Liver (tissue), 8 donors: ENCODE measurements at regions not wholly inside any gene's neighbourhood (a gene's known extent, or its start where the extent isn't known, plus 50 kb on each side); places are given as distances from the start of the nearest gene placed in this dataset.

Experiments
- DNase-seq: peaks from one replicate; pipeline ENCODE4 v3.0.0-alpha.2; 2017; ENCODE audit warnings: low spot score
- H3K27ac ChIP-seq, 2 donors: one replicate each; pipeline ENCODE4 v1.7.0; 2013; ENCODE audit warnings: inconsistent platforms in 2 of 2, low read length in 2 of 2, control low read depth in 1 of 2, low read depth in 1 of 2, mild to moderate bottlenecking in 1 of 2
- H3K27me3 ChIP-seq, 4 donors: one replicate each; pipeline versions ENCODE4 v1.6.1 to v1.7.0; 2013; ENCODE audit warnings: low read length in 3 of 4, inconsistent platforms in 1 of 4, mild to moderate bottlenecking in 1 of 4, moderate library complexity in 1 of 4; ENCODE audit not compliant: control insufficient read depth in 4 of 4, insufficient read depth in 4 of 4
- H3K36me3 ChIP-seq, 4 donors: one replicate each; pipeline versions ENCODE4 v1.6.1 to v1.7.0; 2013; ENCODE audit warnings: low read length in 3 of 4, mild to moderate bottlenecking in 3 of 4, low read depth in 1 of 4, moderate library complexity in 1 of 4; ENCODE audit not compliant: control insufficient read depth in 4 of 4, insufficient read depth in 3 of 4
- H3K4me1 ChIP-seq, 4 donors: one replicate each; pipeline versions ENCODE4 v1.6.1 to v1.7.0; 2013; ENCODE audit warnings: low read length in 3 of 4, mild to moderate bottlenecking in 3 of 4, moderate library complexity in 1 of 4; ENCODE audit not compliant: control insufficient read depth in 4 of 4, insufficient read depth in 4 of 4
- H3K4me3 ChIP-seq, 3 donors: one replicate each; pipeline versions ENCODE4 v1.6.1 to v1.7.0; 2013; ENCODE audit warnings: low read length in 3 of 3, control low read depth in 1 of 3, low read depth in 1 of 3, mild to moderate bottlenecking in 1 of 3
- H3K9ac ChIP-seq, 2 donors: one replicate each; pipeline ENCODE4 v1.7.0; 2013; ENCODE audit warnings: low read length in 2 of 2, mild to moderate bottlenecking in 2 of 2, moderate library complexity in 2 of 2, control low read depth in 1 of 2, low read depth in 1 of 2
- H3K9me3 ChIP-seq, 4 donors: one replicate each; pipeline versions ENCODE4 v1.6.1 to v1.7.0; 2013; ENCODE audit warnings: low read length in 3 of 4; ENCODE audit not compliant: control insufficient read depth in 4 of 4
- EGR1 ChIP-seq, 2 donors: IDR thresholded peaks; 2 replicates each; pipeline ENCODE4 v1.6.1; 2016 to 2018; ENCODE audit warnings: antibody characterized with exemption in 2 of 2, low read depth in 2 of 2
- FOXA1 ChIP-seq: IDR thresholded peaks from 2 replicates; pipeline ENCODE4 v1.6.1; 2016; ENCODE audit warnings: antibody characterized with exemption
- FOXA2 ChIP-seq: IDR thresholded peaks from 2 replicates; pipeline ENCODE4 v1.6.1; 2016; ENCODE audit warnings: antibody characterized with exemption
- GABPA ChIP-seq, 2 donors: IDR thresholded peaks in 1 of 2; conservative IDR thresholded peaks in 1 of 2; 2 replicates each; pipeline ENCODE4 v1.6.1; 2016; ENCODE audit warnings: antibody characterized with exemption in 2 of 2, mild to moderate bottlenecking in 1 of 2, moderate library complexity in 1 of 2
- HNF4A ChIP-seq, 2 donors: conservative IDR thresholded peaks; 2 replicates each; pipeline ENCODE4 v1.6.1; 2016; ENCODE audit warnings: antibody characterized with exemption in 2 of 2, mild to moderate bottlenecking in 2 of 2
- HNF4G ChIP-seq: IDR thresholded peaks from 2 replicates; pipeline ENCODE4 v1.6.1; 2016; ENCODE audit warnings: antibody characterized with exemption
- JUND ChIP-seq, 2 donors: IDR thresholded peaks; 2 replicates each; pipeline ENCODE4 v1.6.1; 2016; ENCODE audit warnings: antibody characterized with exemption in 2 of 2
- NR2F2 ChIP-seq: IDR thresholded peaks from 2 replicates; pipeline ENCODE4 v1.6.1; 2016; ENCODE audit warnings: antibody characterized with exemption
- RAD21 ChIP-seq, 2 donors: IDR thresholded peaks; 2 replicates each; pipeline ENCODE4 v1.6.1; 2016; ENCODE audit warnings: antibody characterized with exemption in 2 of 2, mild to moderate bottlenecking in 2 of 2
- REST ChIP-seq: IDR thresholded peaks from 2 replicates; pipeline ENCODE4 v1.6.1; 2016; ENCODE audit warnings: antibody characterized with exemption, mild to moderate bottlenecking
- RXRA ChIP-seq, 2 donors: IDR thresholded peaks; 2 replicates each; pipeline ENCODE4 v1.6.1; 2017 to 2018; ENCODE audit warnings: antibody characterized with exemption in 2 of 2, mild to moderate bottlenecking in 1 of 2
- SP1 ChIP-seq: IDR thresholded peaks from 2 replicates; pipeline ENCODE4 v1.6.1; 2018; ENCODE audit warnings: antibody characterized with exemption, mild to moderate bottlenecking
- TAF1 ChIP-seq: conservative IDR thresholded peaks from 2 replicates; pipeline ENCODE4 v1.6.1; 2016; ENCODE audit warnings: antibody characterized with exemption, mild to moderate bottlenecking
- YY1 ChIP-seq: IDR thresholded peaks from 2 replicates; pipeline ENCODE4 v1.6.1; 2016; ENCODE audit warnings: antibody characterized with exemption, mild to moderate bottlenecking
- WGBS: extraction: QIAGEN DNeasy Blood & Tissue Kit; methylation state at CpG from one replicate; pipeline ENCODE4 v1.1.7; 2013; 5-methylcytosine and 5-hydroxymethylcytosine counted together
- TF ChIP-seq, protein P1 (sequence below): IDR thresholded peaks from 2 replicates; pipeline ENCODE4 v1.6.1; 2016; ENCODE audit warnings: antibody characterized with exemption
- TF ChIP-seq, protein P2 (sequence below): IDR thresholded peaks from 2 replicates; pipeline ENCODE4 v1.6.1; 2016; ENCODE audit warnings: antibody characterized with exemption
- TF ChIP-seq, protein P3 (sequence below): fragments of 150-350 bp; IDR thresholded peaks from 2 replicates; pipeline ENCODE4 v1.5.1; 2017; ENCODE audit warnings: improper control_type of control experiment, low read depth, low read length; ENCODE audit not compliant: missing input control
- TF ChIP-seq, protein P4 (sequence below): IDR thresholded peaks from 2 replicates; pipeline ENCODE4 v1.6.1; 2016; ENCODE audit warnings: antibody characterized with exemption
- donor health status: healthy.
- donor health status: healthy.
- donor health status: healthy.
- donor health status: healthy.
- donor health status: healthy.

DNA sequence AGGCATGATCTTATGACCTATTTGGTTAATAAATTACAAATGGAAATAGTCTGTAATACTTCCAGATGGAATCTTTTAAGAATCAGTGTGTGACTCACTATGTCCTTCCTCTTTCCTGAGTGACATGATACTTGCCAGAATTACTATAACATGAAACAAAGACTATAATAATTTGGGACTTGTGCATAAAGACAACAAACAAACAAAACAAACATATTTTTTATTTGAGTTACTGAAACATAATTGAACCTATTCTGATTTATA is 1268.1 kb downstream of the OTOL1 start:
- no peak for DNase-seq
- H3K9me3 ChIP-seq: peaks cover 0 to 7% (median 2%) of the 10 kb centered on the region in 4 donors
- no peaks in the 10 kb centered on the region for H3K27me3 ChIP-seq
- H3K4me3 ChIP-seq: no peak overlapping the region
- H3K9ac ChIP-seq: no peak overlapping the region
- H3K27ac ChIP-seq: no peak overlapping the region
- no peaks in the 10 kb centered on the region for H3K4me1 ChIP-seq
- TF ChIP-seq TAF1: no peak
- no peak for TF ChIP-seq JUND (IDR thresholded peaks at IDR 0.05)
- TF ChIP-seq, protein P1, sequence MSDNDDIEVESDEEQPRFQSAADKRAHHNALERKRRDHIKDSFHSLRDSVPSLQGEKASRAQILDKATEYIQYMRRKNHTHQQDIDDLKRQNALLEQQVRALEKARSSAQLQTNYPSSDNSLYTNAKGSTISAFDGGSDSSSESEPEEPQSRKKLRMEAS: no peak
- TF ChIP-seq SP1: no peak
- TF ChIP-seq, protein P2, sequence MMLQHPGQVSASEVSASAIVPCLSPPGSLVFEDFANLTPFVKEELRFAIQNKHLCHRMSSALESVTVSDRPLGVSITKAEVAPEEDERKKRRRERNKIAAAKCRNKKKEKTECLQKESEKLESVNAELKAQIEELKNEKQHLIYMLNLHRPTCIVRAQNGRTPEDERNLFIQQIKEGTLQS: no peak
- no peak for TF ChIP-seq FOXA1
- no peak for TF ChIP-seq HNF4G
- no peak for TF ChIP-seq REST
- no peak for TF ChIP-seq HNF4A (conservative IDR thresholded peaks at IDR 0.05)
- no peak for TF ChIP-seq EGR1 (IDR thresholded peaks at IDR 0.05; ENCODE audit: low read depth in 2 of 2)
- TF ChIP-seq, protein P3, sequence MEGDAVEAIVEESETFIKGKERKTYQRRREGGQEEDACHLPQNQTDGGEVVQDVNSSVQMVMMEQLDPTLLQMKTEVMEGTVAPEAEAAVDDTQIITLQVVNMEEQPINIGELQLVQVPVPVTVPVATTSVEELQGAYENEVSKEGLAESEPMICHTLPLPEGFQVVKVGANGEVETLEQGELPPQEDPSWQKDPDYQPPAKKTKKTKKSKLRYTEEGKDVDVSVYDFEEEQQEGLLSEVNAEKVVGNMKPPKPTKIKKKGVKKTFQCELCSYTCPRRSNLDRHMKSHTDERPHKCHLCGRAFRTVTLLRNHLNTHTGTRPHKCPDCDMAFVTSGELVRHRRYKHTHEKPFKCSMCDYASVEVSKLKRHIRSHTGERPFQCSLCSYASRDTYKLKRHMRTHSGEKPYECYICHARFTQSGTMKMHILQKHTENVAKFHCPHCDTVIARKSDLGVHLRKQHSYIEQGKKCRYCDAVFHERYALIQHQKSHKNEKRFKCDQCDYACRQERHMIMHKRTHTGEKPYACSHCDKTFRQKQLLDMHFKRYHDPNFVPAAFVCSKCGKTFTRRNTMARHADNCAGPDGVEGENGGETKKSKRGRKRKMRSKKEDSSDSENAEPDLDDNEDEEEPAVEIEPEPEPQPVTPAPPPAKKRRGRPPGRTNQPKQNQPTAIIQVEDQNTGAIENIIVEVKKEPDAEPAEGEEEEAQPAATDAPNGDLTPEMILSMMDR: no peak
- TF ChIP-seq NR2F2: no peak
- no peak for TF ChIP-seq GABPA (IDR thresholded peaks at IDR 0.05 in 1 of 2, conservative IDR thresholded peaks at IDR 0.05 in 1 of 2)
- TF ChIP-seq YY1: no peak
- TF ChIP-seq RAD21 (IDR thresholded peaks at IDR 0.05): no peak
- TF ChIP-seq RXRA (IDR thresholded peaks at IDR 0.05): no peak
- no peak for TF ChIP-seq FOXA2
- TF ChIP-seq, protein P4, sequence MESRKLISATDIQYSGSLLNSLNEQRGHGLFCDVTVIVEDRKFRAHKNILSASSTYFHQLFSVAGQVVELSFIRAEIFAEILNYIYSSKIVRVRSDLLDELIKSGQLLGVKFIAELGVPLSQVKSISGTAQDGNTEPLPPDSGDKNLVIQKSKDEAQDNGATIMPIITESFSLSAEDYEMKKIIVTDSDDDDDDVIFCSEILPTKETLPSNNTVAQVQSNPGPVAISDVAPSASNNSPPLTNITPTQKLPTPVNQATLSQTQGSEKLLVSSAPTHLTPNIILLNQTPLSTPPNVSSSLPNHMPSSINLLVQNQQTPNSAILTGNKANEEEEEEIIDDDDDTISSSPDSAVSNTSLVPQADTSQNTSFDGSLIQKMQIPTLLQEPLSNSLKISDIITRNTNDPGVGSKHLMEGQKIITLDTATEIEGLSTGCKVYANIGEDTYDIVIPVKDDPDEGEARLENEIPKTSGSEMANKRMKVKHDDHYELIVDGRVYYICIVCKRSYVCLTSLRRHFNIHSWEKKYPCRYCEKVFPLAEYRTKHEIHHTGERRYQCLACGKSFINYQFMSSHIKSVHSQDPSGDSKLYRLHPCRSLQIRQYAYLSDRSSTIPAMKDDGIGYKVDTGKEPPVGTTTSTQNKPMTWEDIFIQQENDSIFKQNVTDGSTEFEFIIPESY: no peak
- H3K36me3 ChIP-seq: no peaks in the 10 kb centered on the region

GRCh38 chr3:162765524-162765923 is 1268.9 kb downstream of the OTOL1 start:
- Histone ChIP-seq H3K36me3 (no peaks in the 10 kb centered on the region), H3K27me3 (no peaks in the 10 kb centered on the region), H3K4me3 (no peak overlapping the region), H3K9me3 (peaks cover 0 to 7% (median 2%) of the 10 kb centered on the region in 4 donors), H3K27ac (no peak overlapping the region), H3K4me1 (no peaks in the 10 kb centered on the region), H3K9ac (no peak overlapping the region)
- WGBS: 66% methylated on average over 3 of the region's 3 CpGs
- no peak for DNase-seq
- TF ChIP-seq GABPA (IDR thresholded peaks at IDR 0.05 in 1 of 2, conservative IDR thresholded peaks at IDR 0.05 in 1 of 2) (no peak), TAF1 (no peak), EGR1 (IDR thresholded peaks at IDR 0.05; ENCODE audit: low read depth in 2 of 2) (no peak), YY1 (no peak), SP1 (no peak)
- TF ChIP-seq, protein P4: no peak
